ENCODE measurements at regions not wholly inside any gene's neighbourhood (a gene's known extent, or its start where the extent isn't known, plus 50 kb on each side); places are given as distances from the start of the nearest gene placed in this dataset.

DNA sequence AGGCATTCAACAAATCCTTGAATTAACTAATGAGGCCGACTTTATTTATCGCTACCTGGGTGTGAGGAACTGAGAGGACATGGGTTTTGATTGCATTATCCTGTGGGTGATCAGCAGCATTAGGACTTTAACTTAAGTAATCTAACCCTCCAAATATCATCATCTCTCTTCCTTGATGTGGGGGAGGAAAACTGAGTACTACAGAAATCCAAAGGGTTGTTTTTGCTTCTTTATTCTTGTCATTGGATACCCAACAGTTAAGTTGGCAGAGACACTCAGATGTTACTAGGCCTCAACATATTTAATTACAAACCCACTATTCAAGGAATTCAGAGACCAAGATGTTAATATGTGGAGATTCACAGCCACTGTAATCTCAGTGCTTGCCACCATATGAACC lies 97.4 kb upstream of the ST6GALNAC5 start:
- Histone ChIP-seq H3K27ac (ENCODE audit: insufficient read depth, low read depth, low read length) (no peak overlapping the region), H4K20me1 (replicated peaks; ENCODE audit: control insufficient read depth, extremely low read depth, insufficient read depth, low read length) (no peaks in the 10 kb centered on the region), H3K4me3 (replicated peaks in 1 of 3; ENCODE audit: insufficient read depth in 1 of 3, low read depth in 1 of 3, low read length in 3 of 3) (no peak overlapping the region), H3K9me1 (replicated peaks; ENCODE audit: control insufficient read depth, extremely low read depth, insufficient read depth, low read length) (no peaks in the 10 kb centered on the region), H2AFZ (ENCODE audit: low read depth, low read length) (no peak overlapping the region), H3K4me2 (ENCODE audit: insufficient read depth, low read length) (no peak overlapping the region), H3K27me3 (ENCODE audit: control insufficient read depth in 2 of 2, insufficient read depth in 2 of 2, low read length in 2 of 2) (peaks cover 10 to 19% of the 10 kb centered on the region in 2 experiments), H3K9me3 (replicated peaks; ENCODE audit: control insufficient read depth, insufficient read depth, low read length) (no peaks in the 10 kb centered on the region), H3K4me1 (ENCODE audit: control insufficient read depth, extremely low read depth, insufficient read depth, low read length) (no peaks in the 10 kb centered on the region), H3K36me3 (ENCODE audit: control insufficient read depth in 2 of 2, extremely low read depth in 1 of 2, insufficient read depth in 2 of 2, low read length in 2 of 2) (no peaks in the 10 kb centered on the region), H3K79me2 (ENCODE audit: control insufficient read depth, insufficient read depth, low read length) (no peaks in the 10 kb centered on the region), H3K9ac (replicated peaks; ENCODE audit: extremely low read depth, insufficient read depth, low read length) (no peak overlapping the region)
- intact Hi-C loops (cut with micrococcal nuclease) (no loop called here), dilution Hi-C loops (cut with MboI; ENCODE audit: extremely low pct_ligation_motif_present, low sequenced_read_pairs) (no loop called here)
- BruUV-seq (replicated peaks) = no TSS peak
- FAIRE-seq (no peak), DNase-seq (ENCODE audit: low read depth, low spot score) (no peak)
- no peak for TF ChIP-seq EZH2 (IDR thresholded peaks at IDR 0.05; ENCODE audit: borderline replicate concordance, low read depth, low read length, severe bottlenecking)
- no peak for TF ChIP-seq POLR2A (IDR thresholded peaks at IDR 0.05; ENCODE audit: low read depth, low read length)
- no peak for TF ChIP-seq FOS (IDR thresholded peaks at IDR 0.05; ENCODE audit: borderline replicate concordance, insufficient read depth, low read length)
- TF ChIP-seq POLR2AphosphoS5 (IDR thresholded peaks at IDR 0.05; ENCODE audit: insufficient read depth, low read depth, low read length) = no peak
- no peak for TF ChIP-seq GATA2 (IDR thresholded peaks at IDR 0.05; ENCODE audit: insufficient read depth, insufficient read length, low read depth, low read length)
- TF ChIP-seq JUN (IDR thresholded peaks at IDR 0.05; ENCODE audit: borderline replicate concordance, insufficient read depth, insufficient read length, low read depth) = no peak
- no peak for TF ChIP-seq CTCF (IDR thresholded peaks at IDR 0.05; ENCODE audit: extremely low read depth in 1 of 2, insufficient read depth in 1 of 2, low read depth in 1 of 2, low read length in 2 of 2)
- TF ChIP-seq, protein P1, sequence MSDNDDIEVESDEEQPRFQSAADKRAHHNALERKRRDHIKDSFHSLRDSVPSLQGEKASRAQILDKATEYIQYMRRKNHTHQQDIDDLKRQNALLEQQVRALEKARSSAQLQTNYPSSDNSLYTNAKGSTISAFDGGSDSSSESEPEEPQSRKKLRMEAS (IDR thresholded peaks at IDR 0.05; ENCODE audit: insufficient read depth, insufficient read length) = no peak
- TF ChIP-seq MYC (IDR thresholded peaks at IDR 0.05; ENCODE audit: low read depth, low read length) = no peak
- ChIA-PET POLR2A (interaction anchor here (0.7 kb wide), 1 partner anchor 223 kb away, joined by 3 read pairs; no protein-coding TSS in a partner anchor), CTCF (no interaction called here)
